Caco-2 (cell line): ENCODE measurements at regions not wholly inside any gene's neighbourhood (a gene's known extent, or its start where the extent isn't known, plus 50 kb on each side); places are given as distances from the start of the nearest gene placed in this dataset.

Experiments used
- BruUV-seq: library from RNA; stranded (reverse); fragments of 400-500 nt; replicated peaks from 2 replicates; lab custom pipeline; 2021; lab: Mats Ljungman, UMichigan
- CTCF ChIA-PET: fragments of 300-600 bp; sonication (Branson Sonifier 250); formaldehyde crosslinking; loops from one replicate; lab custom pipeline; 2022; ENCODE audit warnings: antibody characterized with exemption; lab: Charles Lee
- POLR2A ChIA-PET: fragments of 300-600 bp; sonication (Branson Sonifier 250); formaldehyde crosslinking; loops from one replicate; lab custom pipeline; 2022; ENCODE audit warnings: antibody characterized with exemption; lab: Charles Lee
- DNase-seq, 2 experiments: peaks; one replicate each; pipeline versions ENCODE4 v3.0.0 to v3.0.0-alpha.2; 2020 to 2022
- H3K27me3 ChIP-seq: replicated peaks from 2 replicates; pipeline ENCODE4 v1.6.0; 2011; ENCODE audit warnings: low read length; ENCODE audit not compliant: control insufficient read depth, insufficient read depth
- H3K36me3 ChIP-seq: 2 replicates; pipeline ENCODE4 v1.5.1; 2011; ENCODE audit warnings: low read length; ENCODE audit not compliant: control insufficient read depth, insufficient read depth
- H3K4me1 ChIP-seq: fragments of 250-450 bp; sonication (Bioruptor Pico); 2 replicates; pipeline ENCODE4 v1.5.1; 2020; ENCODE audit warnings: mild to moderate bottlenecking
- H3K4me3 ChIP-seq: 2 replicates; pipeline ENCODE4 v1.5.1; 2011; ENCODE audit warnings: low read depth, mild to moderate bottlenecking, control low read depth, low read length
- H3K9me3 ChIP-seq: fragments of 250-450 bp; sonication (Bioruptor Pico); 2 replicates; pipeline ENCODE4 v1.5.1; 2020; ENCODE audit warnings: mild to moderate bottlenecking, moderate library complexity
- H3K27ac Mint-ChIP-seq: one replicate; pipeline ENCODE4 v1.8.0; 2022; ENCODE audit warnings: mixed read lengths; ENCODE audit not compliant: unreplicated experiment
- H3K27me3 Mint-ChIP-seq: one replicate; pipeline ENCODE4 v1.8.0; 2022; ENCODE audit warnings: mixed read lengths; ENCODE audit not compliant: insufficient read depth, unreplicated experiment
- H3K36me3 Mint-ChIP-seq: one replicate; pipeline ENCODE4 v1.8.0; 2022; ENCODE audit warnings: mild to moderate bottlenecking, mixed read lengths; ENCODE audit not compliant: insufficient read depth, unreplicated experiment
- H3K4me1 Mint-ChIP-seq: one replicate; pipeline ENCODE4 v1.8.0; 2022; ENCODE audit warnings: low read depth, mixed read lengths; ENCODE audit not compliant: unreplicated experiment
- H3K4me3 Mint-ChIP-seq: one replicate; pipeline ENCODE4 v1.8.0; 2022; ENCODE audit warnings: mild to moderate bottlenecking, moderate library complexity, mixed read lengths; ENCODE audit not compliant: unreplicated experiment
- H3K9me3 Mint-ChIP-seq: one replicate; pipeline ENCODE4 v1.8.0; 2022; ENCODE audit warnings: mixed read lengths; ENCODE audit not compliant: unreplicated experiment
- intact Hi-C: fragments of 100-400 bp; cut with micrococcal nuclease; formaldehyde crosslinking; loops from one replicate; pipeline ENCODE4 v1.10.0; 2022; ENCODE audit not compliant: unreplicated experiment
- TF ChIP-seq, protein P1 (sequence below), 2 experiments: fragments of 200-600 bp in 1 of 2; IDR thresholded peaks; 1 replicate in 1 of 2; 2 replicates in 1 of 2; pipeline versions ENCODE4 v1.5.1 to v1.8.0; 2011 to 2022; ENCODE audit warnings: antibody characterized with exemption in 1 of 2, control low read depth in 1 of 2, inconsistent platforms in 1 of 2, low read depth in 1 of 2, low read length in 1 of 2, mild to moderate bottlenecking in 1 of 2, moderate library complexity in 1 of 2; ENCODE audit not compliant: insufficient read depth in 1 of 2, severe bottlenecking in 1 of 2, unreplicated experiment in 1 of 2

DNA sequence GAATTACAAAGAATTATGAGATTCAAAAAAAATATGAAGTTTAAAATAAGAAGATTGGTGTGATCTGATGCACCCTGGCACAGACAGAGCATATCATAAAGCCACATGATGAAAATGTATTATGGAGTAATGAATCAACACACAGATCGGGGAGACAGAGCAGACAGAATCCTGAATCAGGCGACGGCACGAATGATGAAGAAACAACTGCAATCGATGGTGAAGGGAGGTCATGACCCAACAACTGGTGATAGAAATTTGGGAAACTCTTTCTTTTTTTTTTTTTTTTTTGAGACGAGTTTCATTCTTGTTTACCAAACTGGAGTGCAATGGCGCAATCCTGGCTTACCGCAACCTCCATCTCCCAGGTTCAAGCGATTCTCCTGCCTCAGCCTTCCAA is 1054.0 kb downstream of the TYW1 start:
- no peak overlapping the region for H3K4me3 Mint-ChIP-seq
- BruUV-seq, result no TSS peak
- H3K4me1 Mint-ChIP-seq, result no peaks in the 10 kb centered on the region
- no peak for DNase-seq
- H3K9me3 Mint-ChIP-seq, result no peaks in the 10 kb centered on the region
- no peak overlapping the region for H3K4me3 ChIP-seq
- TF ChIP-seq, protein P1, sequence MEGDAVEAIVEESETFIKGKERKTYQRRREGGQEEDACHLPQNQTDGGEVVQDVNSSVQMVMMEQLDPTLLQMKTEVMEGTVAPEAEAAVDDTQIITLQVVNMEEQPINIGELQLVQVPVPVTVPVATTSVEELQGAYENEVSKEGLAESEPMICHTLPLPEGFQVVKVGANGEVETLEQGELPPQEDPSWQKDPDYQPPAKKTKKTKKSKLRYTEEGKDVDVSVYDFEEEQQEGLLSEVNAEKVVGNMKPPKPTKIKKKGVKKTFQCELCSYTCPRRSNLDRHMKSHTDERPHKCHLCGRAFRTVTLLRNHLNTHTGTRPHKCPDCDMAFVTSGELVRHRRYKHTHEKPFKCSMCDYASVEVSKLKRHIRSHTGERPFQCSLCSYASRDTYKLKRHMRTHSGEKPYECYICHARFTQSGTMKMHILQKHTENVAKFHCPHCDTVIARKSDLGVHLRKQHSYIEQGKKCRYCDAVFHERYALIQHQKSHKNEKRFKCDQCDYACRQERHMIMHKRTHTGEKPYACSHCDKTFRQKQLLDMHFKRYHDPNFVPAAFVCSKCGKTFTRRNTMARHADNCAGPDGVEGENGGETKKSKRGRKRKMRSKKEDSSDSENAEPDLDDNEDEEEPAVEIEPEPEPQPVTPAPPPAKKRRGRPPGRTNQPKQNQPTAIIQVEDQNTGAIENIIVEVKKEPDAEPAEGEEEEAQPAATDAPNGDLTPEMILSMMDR (IDR thresholded peaks at IDR 0.05; ENCODE audit: insufficient read depth in 1 of 2, low read depth in 1 of 2, low read length in 1 of 2, severe bottlenecking in 1 of 2, unreplicated experiment in 1 of 2), result no peak
- H3K36me3 ChIP-seq, result no peaks in the 10 kb centered on the region
- intact Hi-C loops, result no loop called here
- no peaks in the 10 kb centered on the region for H3K27me3 ChIP-seq
- H3K27me3 Mint-ChIP-seq, result no peaks in the 10 kb centered on the region
- ChIA-PET POLR2A (no interaction called here), CTCF (no interaction called here)
- no peaks in the 10 kb centered on the region for H3K4me1 ChIP-seq
- H3K9me3 ChIP-seq, result no peaks in the 10 kb centered on the region
- H3K36me3 Mint-ChIP-seq, result no peaks in the 10 kb centered on the region
- H3K27ac Mint-ChIP-seq, result no peak overlapping the region

DNA sequence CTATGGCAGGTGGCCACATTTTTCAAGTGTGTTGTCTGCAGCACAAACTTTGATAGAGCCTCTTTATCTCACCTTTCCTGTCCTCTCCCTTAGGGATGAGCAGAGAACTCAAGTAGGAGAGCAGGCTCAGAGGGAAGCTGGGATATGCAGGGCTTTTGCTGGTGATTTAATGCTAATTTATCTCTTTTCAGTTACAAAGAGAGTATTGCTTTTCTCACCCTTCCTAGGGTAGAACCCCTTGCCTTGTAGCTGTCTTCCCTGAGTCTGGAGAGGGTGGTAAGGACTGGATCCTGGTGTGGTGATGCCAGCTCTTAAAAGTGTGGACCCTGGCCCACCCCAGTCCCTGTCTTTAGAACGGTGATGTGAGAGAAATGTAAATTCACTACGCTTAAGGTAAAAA is 1061.4 kb downstream of the TYW1 start:
- DNase-seq, result no peak
- ChIA-PET POLR2A (no interaction called here), CTCF (no interaction called here)
- intact Hi-C loops, result no loop called here
- H3K27me3 ChIP-seq, result no peaks in the 10 kb centered on the region
- peaks cover 7% of the 10 kb centered on the region for H3K9me3 Mint-ChIP-seq
- no peak overlapping the region for H3K27ac Mint-ChIP-seq
- no peaks in the 10 kb centered on the region for H3K36me3 ChIP-seq
- TF ChIP-seq, protein P1 (IDR thresholded peaks at IDR 0.05; ENCODE audit: insufficient read depth in 1 of 2, low read depth in 1 of 2, low read length in 1 of 2, severe bottlenecking in 1 of 2, unreplicated experiment in 1 of 2), result no peak
- no peak overlapping the region for H3K4me3 ChIP-seq
- H3K9me3 ChIP-seq, result no peaks in the 10 kb centered on the region
- H3K27me3 Mint-ChIP-seq, result no peaks in the 10 kb centered on the region
- no peak overlapping the region for H3K4me3 Mint-ChIP-seq
- no peaks in the 10 kb centered on the region for H3K4me1 Mint-ChIP-seq
- H3K4me1 ChIP-seq, result no peaks in the 10 kb centered on the region
- BruUV-seq, result no TSS peak
- no peaks in the 10 kb centered on the region for H3K36me3 Mint-ChIP-seq

DNA sequence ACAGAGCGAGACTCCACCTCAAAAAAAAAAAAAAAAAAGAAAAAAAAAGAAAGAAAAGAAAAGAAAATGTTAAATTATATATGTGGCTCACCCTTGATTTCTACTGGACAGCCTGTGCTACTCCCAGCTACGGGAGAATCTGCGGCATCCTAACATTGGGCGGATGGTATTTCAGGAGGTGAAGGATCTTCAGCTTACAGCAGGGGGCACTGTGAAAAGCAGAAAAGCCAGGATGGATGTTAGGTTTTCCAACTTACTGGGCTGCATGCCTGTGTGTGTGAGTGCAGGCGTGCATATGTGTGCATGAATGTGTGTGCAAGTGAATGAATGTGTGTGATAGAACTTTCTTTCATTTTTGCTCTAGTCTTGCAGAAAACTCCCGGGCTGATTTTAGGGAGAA is 1066.5 kb downstream of the TYW1 start:
- Mint-ChIP-seq H3K4me3 (no peak overlapping the region), H3K27ac (no peak overlapping the region), H3K4me1 (no peaks in the 10 kb centered on the region), H3K27me3 (no peaks in the 10 kb centered on the region), H3K9me3 (peaks cover 7% of the 10 kb centered on the region), H3K36me3 (no peaks in the 10 kb centered on the region)
- Histone ChIP-seq H3K27me3 (no peaks in the 10 kb centered on the region), H3K36me3 (no peaks in the 10 kb centered on the region), H3K4me1 (no peaks in the 10 kb centered on the region), H3K4me3 (no peak overlapping the region), H3K9me3 (no peaks in the 10 kb centered on the region)
- intact Hi-C loops, result no loop called here
- BruUV-seq, result no TSS peak
- TF ChIP-seq, protein P1 (IDR thresholded peaks at IDR 0.05; ENCODE audit: insufficient read depth in 1 of 2, low read depth in 1 of 2, low read length in 1 of 2, severe bottlenecking in 1 of 2, unreplicated experiment in 1 of 2), result peak in 1 of 2 experiments; percentile 31
- no peak for DNase-seq
- ChIA-PET CTCF (no interaction called here), POLR2A (no interaction called here)
